Nephron (organoid): ENCODE measurements at regions not wholly inside any gene's neighbourhood (a gene's known extent, or its start where the extent isn't known, plus 50 kb on each side); places are given as distances from the start of the nearest gene placed in this dataset.

Experiments
- H3K27ac Mint-ChIP-seq, 3 experiments: 2 replicates each; pipeline ENCODE4 v1.8.0; 2020; ENCODE audit warnings: mixed read lengths in 3 of 3, mild to moderate bottlenecking in 2 of 3, moderate library complexity in 1 of 3
- H3K27me3 Mint-ChIP-seq: 2 replicates; pipeline ENCODE4 v1.8.0; 2021; ENCODE audit warnings: low read depth, mild to moderate bottlenecking, moderate library complexity, mixed read lengths
- H3K36me3 Mint-ChIP-seq: 2 replicates; pipeline ENCODE4 v1.8.0; 2020; ENCODE audit warnings: low read depth, mixed read lengths
- H3K4me1 Mint-ChIP-seq: 2 replicates; pipeline ENCODE4 v1.8.0; 2020; ENCODE audit warnings: mixed read lengths
- H3K4me3 Mint-ChIP-seq, 3 experiments: 2 replicates each; pipeline ENCODE4 v1.8.0; 2020; ENCODE audit warnings: mild to moderate bottlenecking in 3 of 3, mixed read lengths in 3 of 3, moderate library complexity in 2 of 3
- H3K9me3 Mint-ChIP-seq: 2 replicates; pipeline ENCODE4 v1.8.0; 2020; ENCODE audit warnings: mixed read lengths
- CTCF ChIP-seq, 3 experiments: fragments of 200-600 bp; sonication (generic); IDR thresholded peaks; one replicate each; pipeline ENCODE4 v1.5.0; 2021; ENCODE audit warnings: antibody characterized with exemption in 3 of 3; ENCODE audit not compliant: unreplicated experiment in 3 of 3

- Mint-ChIP-seq H3K4me3 (no peak overlapping the region), H3K27ac (peak overlapping the region in 1 of 3 experiments; percentile 20), H3K27me3 (no peaks in the 10 kb centered on the region), H3K36me3 (no peaks in the 10 kb centered on the region), H3K4me1 (peaks cover 5% of the 10 kb centered on the region), H3K9me3 (no peaks in the 10 kb centered on the region)
- no peak for TF ChIP-seq CTCF (IDR thresholded peaks at IDR 0.05; ENCODE audit: unreplicated experiment in 3 of 3)
These were observed 126.8 kb upstream of the CPM start for GRCh38 chr12:69059465-69060457.

DNA sequence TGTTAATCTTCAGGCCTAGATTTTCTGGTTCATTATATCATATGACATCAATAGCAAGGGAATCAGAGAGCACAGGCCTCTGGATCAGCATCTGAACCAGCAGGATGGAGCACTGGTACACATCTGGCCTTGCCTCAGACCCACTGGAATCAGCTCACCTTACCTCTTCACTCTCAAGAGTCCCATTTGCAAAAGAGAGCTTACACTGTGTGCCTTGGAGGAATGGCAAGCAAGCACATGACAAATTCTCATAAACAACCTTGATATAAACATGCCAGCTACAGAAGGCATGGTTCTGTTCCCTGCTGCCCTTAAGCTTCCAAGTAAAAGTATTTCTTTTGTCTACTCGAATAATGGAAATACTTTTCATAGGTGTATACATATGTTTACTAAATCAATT, 128.6 kb upstream of the CPM start:
- no peaks in the 10 kb centered on the region for H3K36me3 Mint-ChIP-seq
- no peaks in the 10 kb centered on the region for H3K9me3 Mint-ChIP-seq
- no peak for TF ChIP-seq CTCF (IDR thresholded peaks at IDR 0.05; ENCODE audit: unreplicated experiment in 3 of 3)
- H3K4me1 Mint-ChIP-seq, result peaks cover 12% of the 10 kb centered on the region
- no peak overlapping the region for H3K27ac Mint-ChIP-seq
- H3K4me3 Mint-ChIP-seq, result no peak overlapping the region
- H3K27me3 Mint-ChIP-seq, result peaks cover under 1% of the 10 kb centered on the region

- Mint-ChIP-seq H3K9me3 (no peaks in the 10 kb centered on the region), H3K36me3 (no peaks in the 10 kb centered on the region), H3K4me3 (no peak overlapping the region), H3K27me3 (peaks cover 3% of the 10 kb centered on the region), H3K4me1 (peaks cover 19% of the 10 kb centered on the region), H3K27ac (peak overlapping the region in 1 of 3 experiments; percentile 68)
- TF ChIP-seq CTCF (IDR thresholded peaks at IDR 0.05; ENCODE audit: unreplicated experiment in 3 of 3), result no peak
These were observed 129.8 kb upstream of the CPM start for GRCh38 chr12:69062621-69063237.

- Mint-ChIP-seq H3K27me3 (peaks cover 3% of the 10 kb centered on the region), H3K4me3 (no peak overlapping the region), H3K9me3 (no peaks in the 10 kb centered on the region), H3K27ac (peak overlapping the region in 1 of 3 experiments; percentile 65), H3K36me3 (no peaks in the 10 kb centered on the region), H3K4me1 (peaks cover 27% of the 10 kb centered on the region)
- no peak for TF ChIP-seq CTCF (IDR thresholded peaks at IDR 0.05; ENCODE audit: unreplicated experiment in 3 of 3)
These were observed 131.9 kb upstream of the CPM start for GRCh38 chr12:69064734-69065443.

- no peaks in the 10 kb centered on the region for H3K9me3 Mint-ChIP-seq
- peak overlapping the region in 2 of 3 experiments; percentile 5 to 55 for H3K27ac Mint-ChIP-seq
- no peaks in the 10 kb centered on the region for H3K36me3 Mint-ChIP-seq
- H3K4me1 Mint-ChIP-seq, result peaks cover 27% of the 10 kb centered on the region
- peaks cover 3% of the 10 kb centered on the region for H3K27me3 Mint-ChIP-seq
- no peak for TF ChIP-seq CTCF (IDR thresholded peaks at IDR 0.05; ENCODE audit: unreplicated experiment in 3 of 3)
- H3K4me3 Mint-ChIP-seq, result no peak overlapping the region
These were observed 132.8 kb upstream of the CPM start for GRCh38 chr12:69065775-69066174.
